ENCODE measurements at regions not wholly inside any gene's neighbourhood (a gene's known extent, or its start where the extent isn't known, plus 50 kb on each side); places are given as distances from the start of the nearest gene placed in this dataset.

DNA sequence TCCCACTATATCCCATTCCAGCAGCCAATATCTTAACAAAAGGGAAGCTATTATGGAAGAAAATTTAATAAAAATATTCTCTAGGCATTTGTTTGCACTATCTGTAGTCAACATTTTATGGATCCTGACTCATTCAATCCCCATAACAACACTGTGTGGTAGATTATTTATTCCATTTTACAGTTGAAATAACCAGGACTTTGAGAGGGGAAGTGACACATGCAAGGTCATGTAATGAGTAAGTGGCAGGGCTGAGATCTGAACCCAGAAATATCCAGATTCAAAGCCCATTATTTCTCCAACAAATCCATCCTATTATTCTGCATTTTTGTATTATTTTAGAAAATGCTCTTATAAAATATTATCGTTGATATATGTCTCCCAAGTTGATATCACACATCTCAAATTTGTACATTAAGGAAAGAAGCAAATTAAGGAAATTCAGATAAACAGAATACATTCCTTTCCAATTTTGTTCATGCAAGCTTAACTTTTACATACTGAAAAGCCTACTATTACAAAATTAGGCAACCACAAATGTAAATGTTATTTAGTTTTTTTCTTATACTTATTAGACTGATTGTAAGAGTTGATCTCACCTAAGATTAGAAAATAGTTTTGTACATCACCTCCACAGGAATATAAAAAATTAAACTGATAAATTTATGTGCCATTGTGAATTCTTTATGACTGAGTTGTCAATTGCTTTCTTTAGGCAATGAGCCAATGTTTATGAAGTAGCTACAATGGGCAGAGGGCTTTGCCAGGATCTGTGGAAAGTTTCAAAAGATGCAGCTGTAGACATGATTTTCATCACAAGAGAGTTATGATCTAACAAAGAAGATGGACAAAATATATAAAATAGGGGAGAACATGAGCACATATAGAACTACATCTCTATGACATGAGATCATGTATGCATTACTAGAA is 55.1 kb upstream of the E2F7 start:
- in situ Hi-C loops (cut with MboI): no loop called here
- no peaks in the 10 kb centered on the region for H4K20me1 ChIP-seq (ENCODE audit: control insufficient read depth, insufficient read depth)
- POLR2A ChIA-PET: no interaction called here
- SMC1A ChIA-PET (ENCODE audit: uncharacterized antibody, unreplicated experiment): interaction anchor here (1.3 kb wide), 2 partner anchors 33 to 763 kb away, joined by 3 read pairs; no protein-coding TSS in a partner anchor
- no peak for ATAC-seq
- intact Hi-C loops (cut with micrococcal nuclease; ENCODE audit: unreplicated experiment): no loop called here
- no peak overlapping the region for H3K4me3 ChIP-seq
- RAD21 ChIA-PET (ENCODE audit: unreplicated experiment): no interaction called here
- no peaks in the 10 kb centered on the region for H3K36me3 ChIP-seq (ENCODE audit: control insufficient read depth in 2 of 2, insufficient read depth in 2 of 2, low read length in 1 of 2)
- no peaks in the 10 kb centered on the region for H3K4me1 ChIP-seq (ENCODE audit: control insufficient read depth, insufficient read depth, low read length)
- BruUV-seq (replicated peaks): no TSS peak
- CTCF ChIA-PET: no interaction called here
- TF ChIP-seq POLR2A (IDR thresholded peaks at IDR 0.05; ENCODE audit: low read depth, low read length) (no peak), ZNF217 (IDR thresholded peaks at IDR 0.05) (no peak), RB1 (IDR thresholded peaks at IDR 0.05; ENCODE audit: borderline replicate concordance) (no peak), SUZ12 (IDR thresholded peaks at IDR 0.05; ENCODE audit: unreplicated experiment) (no peak), E4F1 (IDR thresholded peaks at IDR 0.05; ENCODE audit: borderline replicate concordance, partially characterized antibody) (no peak), CBFB (IDR thresholded peaks at IDR 0.05; ENCODE audit: low read depth) (no peak), RELA (IDR thresholded peaks at IDR 0.05; ENCODE audit: borderline replicate concordance, partially characterized antibody) (no peak), SMAD5 (IDR thresholded peaks at IDR 0.05; ENCODE audit: low read depth) (no peak), ATF3 (IDR thresholded peaks at IDR 0.05; ENCODE audit: borderline replicate concordance, extremely low read depth, low read depth, low read length) (no peak), PML (IDR thresholded peaks at IDR 0.05; ENCODE audit: low read length) (no peak), POLR2AphosphoS5 (IDR thresholded peaks at IDR 0.05; ENCODE audit: low read length) (no peak), ZNF207 (IDR thresholded peaks at IDR 0.05; ENCODE audit: borderline replicate concordance) (no peak), E2F8 (IDR thresholded peaks at IDR 0.05; ENCODE audit: low read depth, partially characterized antibody) (no peak)
- TF ChIP-seq, protein P1, sequence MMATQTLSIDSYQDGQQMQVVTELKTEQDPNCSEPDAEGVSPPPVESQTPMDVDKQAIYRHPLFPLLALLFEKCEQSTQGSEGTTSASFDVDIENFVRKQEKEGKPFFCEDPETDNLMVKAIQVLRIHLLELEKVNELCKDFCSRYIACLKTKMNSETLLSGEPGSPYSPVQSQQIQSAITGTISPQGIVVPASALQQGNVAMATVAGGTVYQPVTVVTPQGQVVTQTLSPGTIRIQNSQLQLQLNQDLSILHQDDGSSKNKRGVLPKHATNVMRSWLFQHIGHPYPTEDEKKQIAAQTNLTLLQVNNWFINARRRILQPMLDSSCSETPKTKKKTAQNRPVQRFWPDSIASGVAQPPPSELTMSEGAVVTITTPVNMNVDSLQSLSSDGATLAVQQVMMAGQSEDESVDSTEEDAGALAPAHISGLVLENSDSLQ (IDR thresholded peaks at IDR 0.05): no peak
- TF ChIP-seq, protein P2, sequence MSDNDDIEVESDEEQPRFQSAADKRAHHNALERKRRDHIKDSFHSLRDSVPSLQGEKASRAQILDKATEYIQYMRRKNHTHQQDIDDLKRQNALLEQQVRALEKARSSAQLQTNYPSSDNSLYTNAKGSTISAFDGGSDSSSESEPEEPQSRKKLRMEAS (IDR thresholded peaks at IDR 0.05; ENCODE audit: low read depth, low read length): no peak
- TF ChIP-seq, protein P3, sequence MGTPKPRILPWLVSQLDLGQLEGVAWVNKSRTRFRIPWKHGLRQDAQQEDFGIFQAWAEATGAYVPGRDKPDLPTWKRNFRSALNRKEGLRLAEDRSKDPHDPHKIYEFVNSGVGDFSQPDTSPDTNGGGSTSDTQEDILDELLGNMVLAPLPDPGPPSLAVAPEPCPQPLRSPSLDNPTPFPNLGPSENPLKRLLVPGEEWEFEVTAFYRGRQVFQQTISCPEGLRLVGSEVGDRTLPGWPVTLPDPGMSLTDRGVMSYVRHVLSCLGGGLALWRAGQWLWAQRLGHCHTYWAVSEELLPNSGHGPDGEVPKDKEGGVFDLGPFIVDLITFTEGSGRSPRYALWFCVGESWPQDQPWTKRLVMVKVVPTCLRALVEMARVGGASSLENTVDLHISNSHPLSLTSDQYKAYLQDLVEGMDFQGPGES (IDR thresholded peaks at IDR 0.05): no peak
- no peaks in the 10 kb centered on the region for H3K79me2 ChIP-seq (ENCODE audit: control insufficient read depth, insufficient read depth, low read length)
- no peak overlapping the region for H3K27ac ChIP-seq (ENCODE audit: control insufficient read depth, insufficient read depth)
- H2AFZ ChIP-seq (ENCODE audit: control insufficient read depth, low read depth, low read length): no peak overlapping the region
- H3K9me3 ChIP-seq (replicated peaks; ENCODE audit: control insufficient read depth, insufficient read depth, low read length): no peaks in the 10 kb centered on the region
- 0% methylated on average over 1 of the region's 1 CpG for WGBS (ENCODE audit: insufficient coverage, insufficient replicate concordance, low lambda C conversion rate, missing lambda C conversion rate)
- FAIRE-seq: no peak
- H3K4me2 ChIP-seq (ENCODE audit: control insufficient read depth, insufficient read depth): no peak overlapping the region
- no peaks in the 10 kb centered on the region; a peak in 1 of 4 replicates for H3K27me3 ChIP-seq (replicated peaks in 1 of 2; ENCODE audit: control insufficient read depth in 2 of 2, insufficient read depth in 2 of 2, low read length in 1 of 2)
- DNase-seq (ENCODE audit: low read depth, low spot score): no peak
- H3K9ac ChIP-seq (ENCODE audit: control insufficient read depth, insufficient read depth, low read length): no peak overlapping the region

Measured in GM12878 (cell line).